GM18951 (cell line): ENCODE measurements at regions not wholly inside any gene's neighbourhood (a gene's known extent, or its start where the extent isn't known, plus 50 kb on each side); places are given as distances from the start of the nearest gene placed in this dataset.
"Not testable (repeated sequence)": the region's sequence is repeated elsewhere in the genome, so short reads cannot be mapped to it uniquely, and the experiment has no call there.

Source experiments
- POLR2A ChIP-seq: IDR thresholded peaks from 4 replicates; pipeline ENCODE4 v1.6.1; 2011; ENCODE audit warnings: mild to moderate bottlenecking; ENCODE audit not compliant: insufficient read length, insufficient read depth; ENCODE audit errors: extremely low read depth
- in situ Hi-C: fragments of 300-500 bp; cut with MboI; formaldehyde crosslinking; loops from one replicate; pipeline ENCODE4 v1.12.0; 2022; ENCODE audit warnings: low sequenced_read_pairs, mixed read lengths, inconsistent platforms; ENCODE audit not compliant: unreplicated experiment

GRCh38 chr11:82191695-82192094 is 542.0 kb downstream of the FAM181B start:
- no peak for TF ChIP-seq POLR2A
- in situ Hi-C loops: no loop called here

GRCh38 chr11:82185925-82186324 is 547.7 kb downstream of the FAM181B start:
- no peak for TF ChIP-seq POLR2A
- in situ Hi-C loops: no loop called here

- in situ Hi-C loops: no loop called here
- TF ChIP-seq POLR2A: no peak
These were observed 548.7 kb downstream of the FAM181B start for GRCh38 chr11:82184966-82185365.

- TF ChIP-seq POLR2A: no peak
- in situ Hi-C loops: no loop called here
These were observed 550.3 kb downstream of the FAM181B start for GRCh38 chr11:82183346-82183745.

- in situ Hi-C loops: not testable (repeated sequence)
These were observed 551.0 kb downstream of the FAM181B start for GRCh38 chr11:82182697-82183096.

- in situ Hi-C loops: not testable (repeated sequence)
These were observed 551.9 kb downstream of the FAM181B start for GRCh38 chr11:82181796-82182195.

GRCh38 chr11:82176945-82177344 is 556.7 kb downstream of the FAM181B start:
- in situ Hi-C loops: no loop called here
- TF ChIP-seq POLR2A: no peak

- in situ Hi-C loops: no loop called here
- no peak for TF ChIP-seq POLR2A
These were observed 557.3 kb downstream of the FAM181B start for GRCh38 chr11:82176365-82176764.

GRCh38 chr11:82174610-82175009 is 559.1 kb downstream of the FAM181B start:
- no peak for TF ChIP-seq POLR2A
- in situ Hi-C loops: no loop called here

- no peak for TF ChIP-seq POLR2A
- in situ Hi-C loops: no loop called here
These were observed 586.9 kb downstream of the FAM181B start for GRCh38 chr11:82146789-82147188.

GRCh38 chr11:82118946-82119345 is 614.7 kb downstream of the FAM181B start:
- in situ Hi-C loops: no loop called here
- no peak for TF ChIP-seq POLR2A

GRCh38 chr11:82117362-82117761 is 616.3 kb downstream of the FAM181B start:
- TF ChIP-seq POLR2A: no peak
- in situ Hi-C loops: no loop called here

GRCh38 chr11:82105331-82105998 is 628.2 kb downstream of the FAM181B start:
- no peak for TF ChIP-seq POLR2A
- in situ Hi-C loops: no loop called here

GRCh38 chr11:82092904-82093303 is 640.8 kb downstream of the FAM181B start:
- TF ChIP-seq POLR2A: no peak
- in situ Hi-C loops: no loop called here

- in situ Hi-C loops: no loop called here
- no peak for TF ChIP-seq POLR2A
These were observed 644.2 kb downstream of the FAM181B start for GRCh38 chr11:82089426-82089825.

- no peak for TF ChIP-seq POLR2A
- in situ Hi-C loops: no loop called here
These were observed 648.2 kb downstream of the FAM181B start for GRCh38 chr11:82085493-82085892.
